ENCODE measurements at regions not wholly inside any gene's neighbourhood (a gene's known extent, or its start where the extent isn't known, plus 50 kb on each side); places are given as distances from the start of the nearest gene placed in this dataset.

DNA sequence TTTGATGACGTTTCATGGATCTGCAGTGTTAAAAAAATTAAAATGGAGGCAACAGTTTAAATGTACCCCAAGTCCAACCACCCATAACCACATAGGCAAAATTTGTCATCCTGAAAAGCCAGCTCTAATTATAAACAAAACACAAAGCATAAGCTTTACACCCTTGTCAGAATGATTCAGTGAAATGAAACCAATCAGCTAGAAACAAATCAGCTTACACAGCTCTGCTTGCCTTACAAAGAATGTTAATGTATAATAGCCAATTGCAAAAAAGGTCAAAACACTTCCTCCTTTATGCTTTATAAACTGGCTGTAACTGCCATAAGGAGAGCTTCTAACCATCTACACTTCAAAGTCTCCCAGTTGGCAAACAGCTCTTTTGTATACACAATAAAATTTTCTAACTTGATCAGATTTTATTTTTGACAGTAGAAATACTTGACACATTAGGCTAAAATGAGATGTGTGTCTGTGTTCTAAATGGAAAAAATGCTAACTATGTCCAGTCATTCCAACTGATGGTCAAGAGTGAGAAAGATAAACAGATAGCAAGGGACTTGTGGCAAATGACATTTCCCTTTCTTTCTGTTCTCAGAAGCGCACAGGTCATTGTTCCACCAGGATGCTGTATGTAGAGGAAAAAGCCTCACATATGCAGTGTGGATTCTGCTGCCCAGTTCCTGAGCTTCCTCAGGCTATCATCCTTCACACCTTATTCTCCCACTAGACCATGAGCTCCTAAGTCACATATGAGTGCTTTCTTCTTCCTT is 344.3 kb upstream of the ID4 start:
- Histone ChIP-seq H4K5ac (ENCODE audit: insufficient read length, low read depth, low read length) (no peak overlapping the region), H4K91ac (replicated peaks; ENCODE audit: insufficient read length, low read length) (no peak overlapping the region), H3K14ac (ENCODE audit: insufficient read length) (no peak overlapping the region), H3K23ac (ENCODE audit: insufficient read length) (no peak overlapping the region), H2AFZ (ENCODE audit: low read length) (no peak overlapping the region), H3K36me3 (ENCODE audit: control insufficient read depth in 2 of 4, insufficient read depth in 4 of 4, low read length in 3 of 4) (no peaks in the 10 kb centered on the region), H2BK120ac (replicated peaks; ENCODE audit: low read depth, low read length) (no peak overlapping the region), H3K4me3 (ENCODE audit: extremely low read depth in 1 of 4, insufficient read depth in 2 of 4, low read depth in 3 of 4, low read length in 4 of 4) (no peak overlapping the region), H4K8ac (ENCODE audit: extremely low read depth, insufficient read depth, low read length) (no peak overlapping the region), H3K18ac (ENCODE audit: extremely low read depth, low read length) (no peak overlapping the region), H3K4ac (replicated peaks; ENCODE audit: insufficient read length, low read depth, low read length) (no peak overlapping the region), H2BK20ac (ENCODE audit: low read length) (no peak overlapping the region), H4K20me1 (replicated peaks in 1 of 2; ENCODE audit: control insufficient read depth in 1 of 2, insufficient read depth in 2 of 2, low read length in 2 of 2) (no peaks in the 10 kb centered on the region), H3K9me3 (ENCODE audit: insufficient read depth in 2 of 2, low read depth in 1 of 2, low read length in 1 of 2) (peaks cover 0 to 7% of the 10 kb centered on the region in 2 experiments; a peak in 1 of 4 replicates), H3K79me2 (ENCODE audit: control insufficient read depth in 1 of 2, insufficient read depth in 2 of 2, low read length in 2 of 2) (no peaks in the 10 kb centered on the region), H3K9ac (replicated peaks in 1 of 4; ENCODE audit: extremely low read depth in 1 of 4, low read depth in 3 of 4, low read length in 3 of 4) (no peak overlapping the region), H2AK5ac (ENCODE audit: low read depth, low read length) (no peak overlapping the region), H3K4me2 (ENCODE audit: insufficient read depth in 1 of 2, low read depth in 2 of 2, low read length in 2 of 2) (no peak overlapping the region), H3K56ac (replicated peaks; ENCODE audit: insufficient read length, low read depth, low read length) (no peak overlapping the region), H3K27ac (ENCODE audit: low read depth, low read length) (no peak overlapping the region), H3K27me3 (replicated peaks in 1 of 4; ENCODE audit: control insufficient read depth in 3 of 4, extremely low read depth in 1 of 4, insufficient read depth in 3 of 4, low read length in 3 of 4) (no peaks in the 10 kb centered on the region), H2BK12ac (ENCODE audit: low read depth, low read length) (no peak overlapping the region), H3K79me1 (ENCODE audit: low read depth, low read length) (no peaks in the 10 kb centered on the region), H3K23me2 (ENCODE audit: low read depth, low read length) (no peaks in the 10 kb centered on the region), H2BK5ac (ENCODE audit: low read depth, low read length) (no peak overlapping the region), H3K4me1 (replicated peaks in 1 of 4; ENCODE audit: control insufficient read depth in 3 of 4, insufficient read depth in 4 of 4, low read length in 3 of 4) (no peaks in the 10 kb centered on the region), H2BK15ac (ENCODE audit: low read length) (no peak overlapping the region)
- FAIRE-seq (no peak), DNase-seq (ENCODE audit: low read depth in 1 of 2, low spot score in 2 of 2) (no peak)
- ChIA-PET CTCF (ENCODE audit: partially characterized antibody) (interaction anchor here (1.0 to 1.2 kb wide), 3 partner anchors 20 to 121 kb away, joined by 3 to 4 read pairs (median 3); no protein-coding TSS in a partner anchor), POLR2A (ENCODE audit: partially characterized antibody) (interaction anchor here (1.2 kb wide), 1 partner anchor 344 kb away, joined by 3 read pairs; the partner anchor contains the start of gene ID4)
- TF ChIP-seq CTBP2 (IDR thresholded peaks at IDR 0.05; ENCODE audit: borderline replicate concordance, insufficient read depth, insufficient read length, low read length), result no peak
- 86% methylated on average over 2 of the region's 2 CpGs; no CpG with 5 or more reads in 1 of the 2 experiments for WGBS, 2 experiments (ENCODE audit: extremely low coverage in 1 of 2, insufficient coverage in 1 of 2, insufficient read length in 1 of 2, insufficient replicate concordance in 2 of 2, low coverage in 1 of 2, low lambda C conversion rate in 2 of 2, missing lambda C conversion rate in 1 of 2)

All from H1 (cell line).